AG10803 (cell line): ENCODE measurements at regions not wholly inside any gene's neighbourhood (a gene's known extent, or its start where the extent isn't known, plus 50 kb on each side); places are given as distances from the start of the nearest gene placed in this dataset.

Source experiments
- DNase-seq: peaks from one replicate; pipeline ENCODE4 v3.0.0; 2010; ENCODE audit warnings: low read depth
- H3K4me3 ChIP-seq: 2 replicates; pipeline ENCODE4 v1.5.1; 2011; ENCODE audit warnings: mild to moderate bottlenecking, low read length, control low read depth
- TF ChIP-seq, protein P1 (sequence below): conservative IDR thresholded peaks from 2 replicates; pipeline ENCODE4 v1.5.1; 2011; ENCODE audit warnings: mild to moderate bottlenecking, low read length, control low read depth, inconsistent platforms

GRCh38 chr18:41517142-41517541 lies 437.9 kb upstream of the PIK3C3 start:
- DNase-seq: no peak
- no peak overlapping the region for H3K4me3 ChIP-seq
- TF ChIP-seq, protein P1, sequence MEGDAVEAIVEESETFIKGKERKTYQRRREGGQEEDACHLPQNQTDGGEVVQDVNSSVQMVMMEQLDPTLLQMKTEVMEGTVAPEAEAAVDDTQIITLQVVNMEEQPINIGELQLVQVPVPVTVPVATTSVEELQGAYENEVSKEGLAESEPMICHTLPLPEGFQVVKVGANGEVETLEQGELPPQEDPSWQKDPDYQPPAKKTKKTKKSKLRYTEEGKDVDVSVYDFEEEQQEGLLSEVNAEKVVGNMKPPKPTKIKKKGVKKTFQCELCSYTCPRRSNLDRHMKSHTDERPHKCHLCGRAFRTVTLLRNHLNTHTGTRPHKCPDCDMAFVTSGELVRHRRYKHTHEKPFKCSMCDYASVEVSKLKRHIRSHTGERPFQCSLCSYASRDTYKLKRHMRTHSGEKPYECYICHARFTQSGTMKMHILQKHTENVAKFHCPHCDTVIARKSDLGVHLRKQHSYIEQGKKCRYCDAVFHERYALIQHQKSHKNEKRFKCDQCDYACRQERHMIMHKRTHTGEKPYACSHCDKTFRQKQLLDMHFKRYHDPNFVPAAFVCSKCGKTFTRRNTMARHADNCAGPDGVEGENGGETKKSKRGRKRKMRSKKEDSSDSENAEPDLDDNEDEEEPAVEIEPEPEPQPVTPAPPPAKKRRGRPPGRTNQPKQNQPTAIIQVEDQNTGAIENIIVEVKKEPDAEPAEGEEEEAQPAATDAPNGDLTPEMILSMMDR: no peak

DNA sequence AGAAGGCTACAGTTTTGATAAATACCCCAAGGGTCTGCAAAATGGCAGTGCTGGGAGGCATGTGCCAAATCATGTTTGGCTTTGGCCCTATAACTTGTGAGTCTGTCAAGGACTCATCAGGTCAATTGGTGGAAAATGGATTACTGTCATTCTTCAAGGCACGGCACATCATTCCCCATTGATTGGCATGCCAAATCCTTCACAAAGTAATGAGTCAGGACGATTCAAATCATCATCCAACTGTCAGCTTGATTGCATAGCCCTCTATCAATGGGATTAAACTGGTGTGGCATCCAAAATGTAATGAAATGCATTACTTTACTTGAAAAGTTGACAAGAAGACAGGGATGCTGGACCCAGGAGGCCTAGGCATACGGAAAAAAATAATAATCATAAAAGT lies 441.6 kb upstream of the PIK3C3 start:
- H3K4me3 ChIP-seq: no peak overlapping the region
- DNase-seq: no peak
- TF ChIP-seq, protein P1: no peak

- DNase-seq: no peak
- H3K4me3 ChIP-seq: no peak overlapping the region
- TF ChIP-seq, protein P1: no peak
Measured at GRCh38 chr18:41504316-41504715, 450.7 kb upstream of the PIK3C3 start.

GRCh38 chr18:41501848-41502247 lies 453.2 kb upstream of the PIK3C3 start:
- no peak for DNase-seq
- TF ChIP-seq, protein P1: no peak
- no peak overlapping the region for H3K4me3 ChIP-seq

- no peak overlapping the region for H3K4me3 ChIP-seq
- no peak for DNase-seq
- TF ChIP-seq, protein P1: no peak
Measured at GRCh38 chr18:41499345-41499744, 455.7 kb upstream of the PIK3C3 start.

GRCh38 chr18:41490861-41491260 lies 464.2 kb upstream of the PIK3C3 start:
- DNase-seq: no peak
- H3K4me3 ChIP-seq: no peak overlapping the region
- TF ChIP-seq, protein P1: no peak

DNA sequence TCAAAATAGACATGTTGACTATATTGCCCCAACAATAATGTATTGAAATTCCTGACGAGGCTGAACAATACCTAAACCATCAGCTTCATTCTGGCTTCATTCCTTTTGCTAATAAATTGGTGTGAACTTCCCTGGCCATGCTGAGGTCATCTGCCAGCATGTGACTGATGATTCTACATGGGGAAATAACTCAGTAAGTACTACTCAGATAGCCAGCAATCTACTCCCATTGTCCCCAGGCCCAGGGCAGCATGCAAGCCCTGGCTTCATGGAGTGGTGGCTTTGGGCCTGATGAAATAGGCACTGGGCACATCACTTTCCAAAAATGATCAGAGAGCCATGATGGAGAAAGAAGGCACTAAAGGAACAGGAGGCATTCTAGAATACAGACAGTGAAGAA lies 468.5 kb upstream of the PIK3C3 start:
- no peak for DNase-seq
- TF ChIP-seq, protein P1: no peak
- H3K4me3 ChIP-seq: no peak overlapping the region
